Esophagus muscularis mucosa (tissue), 3 donors: ENCODE measurements at regions not wholly inside any gene's neighbourhood (a gene's known extent, or its start where the extent isn't known, plus 50 kb on each side); places are given as distances from the start of the nearest gene placed in this dataset.

ENCODE experiments used
- CTCF ChIP-seq, 3 experiments: fragments of 200-600 bp in 2 of 3; fragments of 450-650 bp in 1 of 3; sonication (generic) in 2 of 3; IDR thresholded peaks; one replicate each; pipeline ENCODE4 v1.5.1; 2017 to 2019; ENCODE audit warnings: antibody characterized with exemption in 3 of 3, mild to moderate bottlenecking in 2 of 3, moderate library complexity in 1 of 3
- POLR2A ChIP-seq: fragments of 450-650 bp; IDR thresholded peaks from one replicate; pipeline ENCODE4 v1.6.1; 2017; ENCODE audit warnings: antibody characterized with exemption, moderate library complexity, mild to moderate bottlenecking, low read depth

- TF ChIP-seq POLR2A (no peak), CTCF (IDR thresholded peaks at IDR 0.05) (no peak)
Measured at GRCh38 chr3:86595696-86596095, 395.3 kb downstream of the VGLL3 start.
